NCI-H1694 (cell line): ENCODE measurements at regions not wholly inside any gene's neighbourhood (a gene's known extent, or its start where the extent isn't known, plus 50 kb on each side); places are given as distances from the start of the nearest gene placed in this dataset.
"Not testable (repeated sequence)": the region's sequence is repeated elsewhere in the genome, so short reads cannot be mapped to it uniquely, and the experiment has no call there.

Source experiments
- DNase-seq: peaks from one replicate; lab custom pipeline; 2025; lab: John Stamatoyannopoulos, UW

DNA sequence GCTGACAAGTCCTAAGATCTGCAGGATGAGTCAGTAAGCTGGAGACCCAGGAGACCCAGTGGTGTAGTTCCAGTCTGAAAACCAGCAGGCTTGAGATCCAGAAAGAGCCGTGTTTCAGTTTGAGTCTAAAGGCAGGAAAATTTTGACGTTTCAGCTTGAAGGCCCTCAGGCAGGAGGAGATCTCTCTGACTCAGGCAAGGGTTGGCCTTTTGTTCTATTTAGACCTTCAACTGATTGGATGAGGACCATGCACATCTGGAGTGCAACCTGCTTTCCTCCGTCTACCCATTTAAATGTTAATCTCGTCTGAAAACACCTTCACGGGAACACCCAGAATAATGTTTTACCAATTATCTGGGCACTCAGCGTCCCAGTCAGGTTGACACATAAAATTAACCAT lies 69.5 kb downstream of the NPIPA7 start:
- not testable (repeated sequence) for DNase-seq

DNA sequence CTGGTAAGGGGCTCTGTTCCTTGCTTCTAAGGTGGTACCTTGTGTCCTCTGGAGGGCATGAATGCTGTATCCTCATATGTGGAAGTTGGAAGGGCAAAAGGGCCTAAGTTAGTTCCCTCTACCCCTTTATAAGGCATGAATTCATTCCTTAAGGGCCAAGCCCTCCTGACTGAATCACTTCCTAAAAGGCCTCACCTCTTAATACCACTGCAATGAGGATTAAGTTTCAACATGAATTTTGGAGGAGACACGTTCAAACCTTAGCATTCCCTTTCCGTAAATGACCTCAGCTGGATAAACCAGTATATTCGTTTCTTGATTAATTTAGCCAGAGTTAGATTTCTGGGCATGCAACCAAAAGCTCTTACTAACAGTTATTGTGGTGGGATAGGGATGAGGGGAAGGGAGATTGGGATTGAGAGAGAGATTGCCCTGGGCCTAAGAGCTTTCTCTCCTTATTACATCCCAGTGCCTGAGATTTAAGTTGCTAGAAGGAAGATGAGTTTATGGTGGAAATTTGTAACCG lies 70.8 kb downstream of the NPIPA7 start:
- not testable (repeated sequence) for DNase-seq

DNA sequence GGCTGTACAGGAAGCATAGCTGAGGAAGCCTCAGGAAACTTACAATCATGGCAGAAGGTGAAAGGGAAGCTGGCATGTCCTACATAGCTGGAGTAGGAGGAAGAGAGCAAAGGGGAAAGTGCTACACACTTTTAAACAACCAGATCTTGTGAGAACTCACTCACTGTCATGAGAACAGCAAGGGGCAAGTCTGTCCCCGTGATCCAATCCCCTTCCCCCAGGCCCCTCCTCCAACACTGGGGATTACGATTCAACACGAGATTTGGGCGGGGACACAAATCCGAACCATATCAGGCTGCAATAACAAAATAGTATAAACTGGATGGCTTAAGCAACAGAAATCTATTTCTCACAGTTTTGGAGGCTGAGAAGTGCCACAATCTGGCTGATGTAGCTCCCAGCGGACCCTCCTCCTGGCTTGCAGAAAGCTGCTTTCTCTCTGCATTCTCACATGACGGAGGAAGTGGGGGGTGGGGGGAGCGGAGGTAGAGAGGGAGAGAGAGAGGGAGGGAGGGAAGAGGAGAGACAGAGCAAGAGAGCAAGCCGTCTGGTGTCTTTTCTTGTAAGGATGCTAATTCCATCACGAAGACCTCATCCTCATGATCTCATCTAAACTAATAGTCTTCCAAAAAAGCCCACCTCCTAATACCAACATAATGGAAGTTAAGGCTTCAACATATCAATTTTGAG lies 72.9 kb downstream of the NPIPA7 start:
- DNase-seq, result not testable (repeated sequence)

DNA sequence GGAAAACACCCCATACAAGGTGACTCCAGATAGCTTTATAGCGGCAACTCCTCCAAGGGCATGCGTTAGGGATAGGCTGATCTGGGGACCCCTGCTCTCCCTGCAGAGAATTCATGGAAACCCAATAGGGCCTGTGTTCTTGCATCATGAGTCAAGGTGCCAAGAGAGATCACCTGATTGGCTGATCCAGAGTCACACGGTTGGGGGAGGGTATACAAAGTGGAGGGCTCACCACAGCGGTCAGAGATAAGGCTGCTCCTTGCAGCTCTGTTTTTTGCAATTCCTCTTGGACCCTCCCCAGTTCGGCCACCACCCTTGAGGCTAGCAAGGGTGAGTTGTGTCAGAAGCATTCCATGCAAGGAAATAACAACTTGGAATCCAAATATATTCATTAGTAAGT lies 79.6 kb downstream of the NPIPA7 start:
- not testable (repeated sequence) for DNase-seq

DNA sequence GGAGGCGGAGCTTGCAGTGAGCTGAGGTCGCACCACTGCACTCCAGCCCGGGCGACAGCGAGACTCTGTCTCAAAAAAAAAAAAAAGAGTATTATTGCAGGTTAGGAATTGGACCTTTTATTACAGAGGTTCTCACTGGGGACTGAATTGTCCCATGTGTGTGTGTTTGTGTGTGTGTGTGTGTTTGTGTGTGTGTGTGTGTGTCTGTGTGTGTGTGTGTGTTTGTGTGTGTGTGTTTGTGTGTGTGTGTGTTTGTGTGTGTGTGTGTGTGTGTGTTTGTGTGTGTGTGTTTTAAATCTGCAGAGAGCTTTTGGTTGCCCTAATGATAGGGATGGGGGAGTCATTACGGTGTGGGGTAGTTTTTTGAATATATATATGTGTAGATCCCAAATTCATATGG lies 84.9 kb downstream of the NPIPA7 start:
- DNase-seq, result not testable (repeated sequence)

DNA sequence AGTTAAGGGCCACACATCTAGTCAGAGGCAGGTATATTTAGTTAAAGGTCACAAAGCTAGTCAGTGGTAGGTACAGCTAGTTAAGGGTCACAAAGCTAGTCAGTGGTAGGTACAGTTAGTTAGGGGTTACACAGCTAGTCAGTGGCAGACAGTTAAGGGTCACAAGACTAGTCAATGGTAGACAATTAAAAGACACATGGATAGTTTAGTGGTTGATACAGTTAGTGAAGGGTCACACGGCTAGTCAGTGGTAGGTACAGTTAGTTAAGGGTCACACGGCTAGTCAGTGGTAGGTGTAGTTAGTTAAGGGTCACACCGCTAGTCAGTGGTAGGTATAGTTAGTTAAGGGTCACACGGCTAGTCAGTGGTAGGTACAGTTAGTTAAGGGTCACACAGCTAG lies 110.0 kb downstream of the NPIPA7 start:
- not testable (repeated sequence) for DNase-seq

DNA sequence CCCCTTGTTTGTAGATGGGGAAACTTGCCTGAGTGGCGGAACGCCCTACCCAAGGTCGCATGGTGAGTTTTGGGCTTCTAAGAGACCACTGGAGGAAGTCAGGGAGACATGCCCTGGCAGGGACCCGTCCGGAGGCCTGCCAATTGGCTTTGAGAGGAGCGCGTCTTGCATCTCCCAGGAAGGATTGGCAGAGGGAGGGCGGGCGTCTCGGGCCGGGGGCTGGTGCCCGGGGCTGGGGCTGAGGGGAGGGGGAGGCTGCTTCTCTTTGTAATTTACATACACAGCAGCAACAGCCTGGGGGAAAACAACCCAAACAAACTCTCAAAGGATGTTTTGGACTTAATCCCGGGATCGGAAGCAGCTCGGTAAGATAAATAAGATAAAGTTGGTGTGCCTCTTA lies 110.5 kb downstream of the NPIPA7 start:
- DNase-seq, result not testable (repeated sequence)

DNA sequence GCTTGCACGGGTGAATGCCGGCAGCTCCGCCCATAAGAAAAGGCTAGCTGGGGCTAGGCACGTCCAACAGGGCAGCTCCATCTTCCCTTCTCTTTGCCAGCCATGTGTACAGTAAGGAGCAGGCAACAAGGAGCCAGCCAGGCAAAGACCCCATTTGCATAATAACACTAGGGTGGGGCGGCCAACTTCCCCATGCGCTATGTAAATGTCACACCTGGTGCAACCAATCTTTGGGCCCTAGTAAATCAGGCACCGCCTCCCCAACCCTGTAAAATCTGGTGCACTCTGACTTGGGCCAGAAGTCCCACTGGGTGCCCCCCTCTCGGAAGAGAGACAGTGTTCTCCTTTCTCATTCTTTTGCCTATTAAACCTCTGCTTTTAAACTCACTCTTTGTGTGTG lies 115.2 kb downstream of the NPIPA7 start:
- not testable (repeated sequence) for DNase-seq

DNA sequence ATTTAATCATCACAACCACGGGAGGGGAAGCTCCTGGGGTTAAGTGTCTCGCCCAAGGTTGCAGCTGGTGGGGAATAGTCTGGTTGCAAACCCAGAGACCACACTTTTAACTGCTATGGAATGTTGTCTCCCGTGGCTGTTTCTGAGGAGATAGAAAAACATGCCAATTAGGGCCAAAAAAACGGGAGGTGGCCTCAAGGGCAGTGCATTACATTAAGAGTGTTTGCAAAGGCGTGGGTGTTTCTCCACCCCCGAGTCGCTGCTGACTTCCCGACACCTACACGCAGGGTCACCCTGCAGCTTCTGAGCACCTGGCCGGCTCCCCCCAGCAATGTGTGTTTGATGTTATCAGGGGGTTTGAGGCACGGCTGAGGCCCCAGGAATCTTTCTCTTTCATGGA lies 116.1 kb downstream of the NPIPA7 start:
- DNase-seq, result not testable (repeated sequence)

DNA sequence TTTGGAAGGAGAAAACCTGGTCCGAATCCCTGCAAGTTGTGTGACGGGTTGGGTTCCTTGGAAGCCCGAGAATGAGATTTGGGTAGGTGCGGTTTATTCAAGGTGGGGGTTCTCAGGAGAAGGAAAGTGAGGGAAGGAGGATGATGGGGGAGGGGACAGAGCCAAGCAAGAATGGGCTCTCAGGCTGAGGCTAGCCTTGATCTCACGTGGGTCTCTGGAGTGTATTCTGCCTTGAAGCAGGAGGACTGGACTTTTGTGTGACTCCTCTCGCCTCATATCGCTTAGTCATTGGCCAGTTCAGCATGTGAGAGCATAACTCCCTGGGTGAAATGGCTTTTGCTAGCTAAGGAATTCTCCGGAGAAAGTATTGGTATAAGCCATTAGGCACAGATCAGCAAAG lies 120.9 kb downstream of the NPIPA7 start:
- not testable (repeated sequence) for DNase-seq

DNA sequence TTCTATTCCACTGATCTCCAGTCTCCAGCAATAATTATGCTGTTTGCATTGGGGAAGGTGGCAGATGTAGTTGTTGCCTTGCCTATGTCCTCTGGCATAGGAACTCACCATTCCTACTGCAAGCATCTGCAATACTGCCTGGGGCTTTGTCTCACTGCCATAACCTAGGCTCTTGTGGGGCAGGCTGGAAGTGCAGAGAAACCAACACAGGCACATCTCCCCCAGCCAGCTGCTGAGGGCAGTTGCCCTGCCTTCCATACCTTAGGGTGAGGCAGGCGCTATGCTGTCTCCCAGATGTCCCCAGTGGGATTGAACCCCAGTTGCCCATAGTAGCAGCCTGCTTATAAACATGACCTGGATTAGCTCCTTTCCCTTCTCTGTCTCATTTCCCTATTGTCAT lies 128.1 kb downstream of the NPIPA7 start:
- DNase-seq, result not testable (repeated sequence)

DNA sequence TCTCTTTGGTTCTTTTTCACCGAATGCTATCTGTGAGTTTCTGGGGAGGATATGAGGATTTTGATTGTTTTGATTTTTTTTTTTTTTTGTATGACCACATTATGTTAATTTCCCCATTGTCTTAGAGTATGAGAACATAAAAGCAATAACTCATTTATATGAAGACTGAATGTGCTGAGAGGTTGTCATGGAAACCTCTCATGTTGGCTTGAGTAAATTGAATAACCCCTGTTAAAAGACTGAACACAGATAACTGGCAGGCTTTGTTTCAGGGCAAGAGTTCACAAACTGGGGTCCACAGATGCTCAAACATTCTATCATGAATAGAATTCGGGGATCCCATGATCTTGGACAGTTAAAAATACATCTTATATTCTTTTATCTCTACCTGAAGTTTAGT lies 129.4 kb downstream of the NPIPA7 start:
- not testable (repeated sequence) for DNase-seq

DNA sequence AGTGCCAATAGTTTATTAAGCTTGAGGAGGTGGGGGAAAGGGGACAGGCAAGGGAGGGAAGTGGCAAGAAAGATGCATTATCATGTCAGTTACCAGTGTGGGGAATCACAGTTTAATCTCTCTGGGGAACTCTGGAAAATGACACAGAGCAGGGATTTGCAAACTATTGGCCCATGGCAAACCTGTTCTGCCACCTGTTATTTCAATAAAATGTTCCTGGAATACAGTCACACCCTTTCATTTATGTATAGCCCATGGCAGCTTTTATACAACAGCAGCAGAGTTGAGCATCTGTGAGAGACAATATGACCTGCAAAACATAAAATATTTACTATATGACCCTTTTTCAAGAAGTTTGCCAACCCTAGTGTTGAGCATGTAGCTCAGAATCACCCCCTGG lies 140.5 kb downstream of the NPIPA7 start:
- not testable (repeated sequence) for DNase-seq

DNA sequence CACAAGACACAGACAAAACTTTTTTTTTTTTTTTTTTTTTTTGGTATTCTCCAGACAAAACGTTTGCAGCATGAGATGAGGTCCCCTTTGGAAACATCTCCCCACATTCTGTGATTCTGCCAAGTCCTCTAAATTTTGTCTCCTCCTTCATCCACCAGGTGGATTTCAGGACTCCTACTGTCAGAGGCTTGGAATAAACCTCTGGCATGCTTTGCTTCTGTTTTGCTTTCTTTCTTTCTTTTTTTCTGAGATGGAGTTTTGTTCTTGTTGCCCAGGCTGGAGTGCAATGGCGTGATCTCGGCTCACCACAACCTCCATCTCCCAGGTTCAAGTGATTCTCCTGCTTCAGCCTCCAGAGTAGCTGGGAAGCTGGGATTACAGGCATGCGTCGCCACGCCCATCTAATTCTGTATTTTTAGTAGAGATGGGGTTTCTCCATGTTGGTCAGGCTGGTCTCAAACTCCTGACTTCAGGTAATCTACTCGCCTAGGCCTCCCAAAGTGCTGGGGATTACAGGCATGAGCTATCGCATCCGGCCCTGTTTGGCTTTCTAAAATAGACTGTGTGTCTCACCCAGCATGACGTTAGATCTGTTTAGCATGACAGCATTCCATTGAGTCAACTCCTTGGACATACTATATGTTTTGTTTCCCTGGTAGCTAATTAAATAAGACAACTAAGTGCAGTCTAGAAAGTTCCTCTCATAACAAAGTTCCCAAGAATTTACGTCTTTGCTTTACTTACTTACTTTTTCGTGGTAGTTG lies 142.5 kb downstream of the NPIPA7 start:
- DNase-seq, result not testable (repeated sequence)

DNA sequence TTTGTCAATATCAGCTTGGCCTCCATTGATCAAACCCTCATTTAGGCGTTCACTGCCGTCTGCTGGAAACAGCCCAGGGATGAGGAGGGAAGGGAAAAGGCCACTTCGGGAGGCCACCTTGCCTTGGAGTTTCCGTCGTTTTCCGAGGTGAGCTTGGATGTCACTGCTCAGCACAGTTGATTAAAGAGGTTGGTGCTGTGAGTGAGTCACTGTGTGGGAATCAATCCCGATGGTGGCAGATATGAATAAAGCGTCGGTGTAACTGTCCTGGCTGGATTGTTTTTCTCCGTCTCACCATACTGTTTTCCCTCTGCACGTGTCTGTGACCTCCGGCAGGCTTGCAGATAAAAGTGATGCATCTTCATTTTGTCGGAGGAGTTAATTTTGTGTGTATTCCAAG lies 148.1 kb downstream of the NPIPA7 start:
- DNase-seq, result not testable (repeated sequence)

DNA sequence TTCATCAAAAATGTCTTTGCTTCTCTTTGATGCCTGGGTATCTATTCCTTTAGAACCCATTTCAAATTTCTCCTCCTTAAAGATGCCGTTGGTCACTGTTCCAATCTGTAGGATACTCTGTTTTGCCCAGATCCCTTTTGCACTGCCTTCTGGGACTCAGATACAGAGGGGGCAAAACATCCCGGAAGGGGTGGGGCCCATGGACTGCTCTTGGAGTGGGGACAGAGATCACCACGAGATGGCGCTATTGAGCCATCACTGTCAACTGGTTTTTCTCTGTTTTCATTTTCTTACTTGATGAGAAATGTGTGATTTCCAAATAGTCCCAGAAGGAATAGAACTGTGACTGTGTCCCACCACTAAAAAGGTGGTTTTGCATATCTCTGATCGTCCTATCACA lies 151.8 kb downstream of the NPIPA7 start:
- not testable (repeated sequence) for DNase-seq

DNA sequence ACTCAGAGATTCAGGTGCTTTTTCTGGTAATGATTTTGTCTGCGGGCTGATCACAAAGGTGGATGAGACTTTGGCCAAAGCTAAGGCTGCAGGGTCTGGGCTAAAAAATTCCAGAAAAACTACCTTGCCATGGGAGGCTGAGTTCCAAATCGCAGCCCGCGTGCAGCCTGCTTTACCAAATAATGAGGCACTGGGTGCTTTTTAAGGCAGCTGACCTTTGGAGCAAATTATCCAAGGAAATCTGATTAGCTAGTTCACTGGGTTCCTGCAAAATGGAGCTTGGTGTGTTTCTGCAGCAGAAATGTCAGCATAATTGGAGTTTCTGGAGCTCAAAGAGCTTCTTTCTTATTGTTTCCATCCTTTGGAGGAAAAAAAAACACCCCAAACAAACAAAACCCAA lies 156.6 kb downstream of the NPIPA7 start:
- not testable (repeated sequence) for DNase-seq

DNA sequence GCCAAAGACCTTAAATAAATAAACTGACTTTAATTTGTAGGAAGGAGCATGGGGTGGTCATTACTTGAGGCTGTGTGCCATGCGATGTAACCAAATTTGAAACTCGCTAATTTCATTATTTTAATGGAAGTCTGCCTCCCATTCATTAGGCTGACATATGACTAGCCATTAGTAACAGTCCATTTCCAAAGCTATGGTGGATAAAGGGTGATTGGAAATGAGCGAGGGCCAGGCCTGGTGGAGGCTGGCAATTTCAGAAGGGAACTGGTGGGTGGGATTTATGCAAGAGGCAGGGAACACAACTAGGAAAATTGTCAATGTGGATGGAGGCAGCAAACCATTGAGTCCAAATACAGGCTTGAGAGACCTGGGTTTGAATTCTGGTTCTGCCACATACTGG lies 157.2 kb downstream of the NPIPA7 start:
- not testable (repeated sequence) for DNase-seq

DNA sequence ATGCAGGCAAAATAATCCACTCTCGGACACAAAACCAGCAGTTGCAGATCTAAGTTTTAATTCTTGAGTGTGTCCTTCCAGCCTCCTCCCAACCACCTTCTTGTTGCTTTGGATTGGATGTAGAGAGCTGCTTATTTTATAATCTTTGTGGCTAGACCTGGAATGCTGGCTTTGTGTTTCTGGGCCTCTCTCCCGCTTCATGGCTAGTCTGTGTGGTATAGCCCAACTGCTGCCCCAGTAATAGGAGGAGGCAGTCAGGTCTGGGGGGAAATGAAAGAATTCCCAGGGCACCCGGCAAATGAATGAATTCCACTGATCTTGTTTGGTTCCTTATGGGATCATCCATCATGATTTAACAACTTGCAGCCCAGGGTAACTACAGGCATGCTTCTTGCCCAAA lies 170.8 kb downstream of the NPIPA7 start:
- DNase-seq, result not testable (repeated sequence)

DNA sequence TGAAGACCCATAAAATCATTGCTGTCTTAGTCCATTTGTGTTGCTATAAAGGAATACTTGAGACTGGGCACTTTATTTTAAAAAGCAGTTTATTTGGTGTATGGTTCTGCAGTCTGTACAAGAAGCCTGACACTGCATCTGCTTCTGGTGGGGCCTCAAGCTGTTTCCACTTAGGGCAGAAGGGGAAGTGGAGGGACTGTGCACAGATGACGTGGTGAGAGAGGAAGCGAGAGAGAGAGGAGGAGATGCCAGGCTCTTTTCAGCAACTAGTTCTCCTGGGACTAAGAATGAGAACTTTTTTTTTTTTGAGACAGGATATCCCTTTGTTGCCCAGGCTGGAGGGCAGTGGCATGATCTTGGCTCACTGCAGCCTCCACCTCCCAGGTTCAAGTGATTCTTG lies 171.9 kb downstream of the NPIPA7 start:
- not testable (repeated sequence) for DNase-seq

DNA sequence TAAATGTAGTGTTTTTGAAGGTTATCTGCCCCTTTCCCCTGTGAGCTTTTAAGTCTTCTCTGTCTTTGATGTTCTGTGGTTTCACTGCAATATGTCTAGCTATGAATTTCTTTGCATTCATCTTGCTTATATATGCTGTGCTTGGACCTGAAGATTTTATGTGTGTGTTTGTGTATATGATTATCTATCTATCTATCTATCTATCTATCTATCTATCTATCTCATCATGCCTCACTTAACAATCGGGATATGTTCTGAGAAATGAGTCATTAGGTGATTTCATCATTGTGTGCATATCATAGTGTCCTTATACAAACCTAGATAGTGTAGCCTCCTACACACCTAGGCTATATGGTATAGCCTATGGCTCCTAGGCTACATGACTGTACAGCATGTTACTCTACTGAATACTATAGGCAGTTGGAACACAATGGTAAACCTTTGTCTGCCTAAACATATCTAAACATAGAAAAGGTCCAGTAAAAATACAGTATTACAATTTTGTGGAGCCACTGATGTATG lies 173.9 kb downstream of the NPIPA7 start:
- not testable (repeated sequence) for DNase-seq

DNA sequence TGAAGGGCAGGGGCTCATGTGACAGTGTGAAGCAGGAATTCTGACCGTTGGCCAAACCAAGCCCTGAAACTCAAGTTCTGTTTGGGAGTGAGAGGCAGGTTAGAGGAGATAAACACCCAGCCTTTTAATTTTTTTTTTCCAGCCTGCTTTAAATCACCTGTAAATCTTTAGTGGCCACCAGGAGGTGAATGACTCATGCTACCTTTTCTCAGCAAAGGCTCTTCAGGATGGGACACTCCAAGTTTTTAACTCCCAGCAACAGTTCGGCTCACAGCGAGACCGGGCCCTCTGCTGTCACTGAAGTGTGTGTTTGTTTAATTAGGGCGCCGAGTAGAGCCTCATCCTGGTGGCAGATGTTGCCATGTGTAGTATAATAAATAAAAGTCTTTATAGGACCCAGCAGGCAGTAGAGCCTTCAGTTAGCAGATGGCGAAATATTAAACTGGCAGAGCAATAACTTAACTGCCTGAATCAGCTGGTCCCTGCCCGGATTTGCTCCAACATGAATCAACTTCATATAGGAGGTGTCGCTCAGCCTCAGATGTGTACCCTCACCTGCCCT lies 180.3 kb downstream of the NPIPA7 start:
- not testable (repeated sequence) for DNase-seq

DNA sequence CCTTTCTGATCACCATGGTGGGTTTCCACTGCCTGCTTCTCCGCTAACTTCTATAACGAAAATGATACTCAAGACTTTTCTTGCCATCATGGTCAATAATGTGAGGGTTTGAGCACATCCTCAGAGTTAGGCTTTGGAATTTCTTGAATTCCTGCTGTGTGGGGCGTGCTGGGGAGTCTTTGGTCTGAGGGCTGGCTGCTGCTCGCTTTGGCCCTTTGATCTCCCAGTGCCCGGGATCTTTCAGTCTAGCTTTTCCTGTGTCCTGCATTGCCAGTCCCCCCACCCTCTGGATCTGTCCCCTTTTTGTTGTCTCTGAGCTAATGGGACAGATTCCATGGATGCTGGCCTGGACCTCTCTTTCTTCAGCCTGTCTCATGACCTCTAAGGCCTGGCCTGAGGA lies 182.6 kb downstream of the NPIPA7 start:
- DNase-seq, result not testable (repeated sequence)
